ENCODE measurements at regions not wholly inside any gene's neighbourhood (a gene's known extent, or its start where the extent isn't known, plus 50 kb on each side); places are given as distances from the start of the nearest gene placed in this dataset.

DNA sequence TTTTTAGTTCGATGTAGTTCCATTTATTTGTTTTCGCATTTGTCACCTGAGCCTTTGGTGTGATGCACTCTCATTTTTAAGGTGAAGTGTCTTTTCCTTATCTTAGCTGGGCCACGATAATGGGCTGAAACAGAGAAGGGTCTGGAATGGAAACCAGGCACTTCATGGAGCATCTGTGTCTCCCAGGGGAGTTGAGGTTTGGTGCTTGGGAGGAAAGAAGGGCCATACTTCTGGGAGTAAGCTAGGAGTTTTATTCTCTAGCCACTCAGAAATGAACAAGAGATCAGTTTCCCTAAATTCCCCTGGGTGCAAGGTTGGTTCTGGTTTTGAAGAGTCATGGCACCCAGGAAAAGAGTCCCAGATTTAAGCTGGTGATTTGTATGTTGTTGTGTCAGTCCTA, 179.4 kb upstream of the CXCR4 start:
- Mint-ChIP-seq H3K36me3 (no peaks in the 10 kb centered on the region), H3K27ac (no peak overlapping the region), H3K9me3 (peaks cover 2% of the 10 kb centered on the region), H3K4me1 (ENCODE audit: unreplicated experiment) (no peaks in the 10 kb centered on the region), H3K4me3 (no peak overlapping the region), H3K27me3 (peaks cover 20% of the 10 kb centered on the region)
- DNase-seq (ENCODE audit: extremely low spot score, unreplicated experiment) = no peak
- TF ChIP-seq, protein P1, sequence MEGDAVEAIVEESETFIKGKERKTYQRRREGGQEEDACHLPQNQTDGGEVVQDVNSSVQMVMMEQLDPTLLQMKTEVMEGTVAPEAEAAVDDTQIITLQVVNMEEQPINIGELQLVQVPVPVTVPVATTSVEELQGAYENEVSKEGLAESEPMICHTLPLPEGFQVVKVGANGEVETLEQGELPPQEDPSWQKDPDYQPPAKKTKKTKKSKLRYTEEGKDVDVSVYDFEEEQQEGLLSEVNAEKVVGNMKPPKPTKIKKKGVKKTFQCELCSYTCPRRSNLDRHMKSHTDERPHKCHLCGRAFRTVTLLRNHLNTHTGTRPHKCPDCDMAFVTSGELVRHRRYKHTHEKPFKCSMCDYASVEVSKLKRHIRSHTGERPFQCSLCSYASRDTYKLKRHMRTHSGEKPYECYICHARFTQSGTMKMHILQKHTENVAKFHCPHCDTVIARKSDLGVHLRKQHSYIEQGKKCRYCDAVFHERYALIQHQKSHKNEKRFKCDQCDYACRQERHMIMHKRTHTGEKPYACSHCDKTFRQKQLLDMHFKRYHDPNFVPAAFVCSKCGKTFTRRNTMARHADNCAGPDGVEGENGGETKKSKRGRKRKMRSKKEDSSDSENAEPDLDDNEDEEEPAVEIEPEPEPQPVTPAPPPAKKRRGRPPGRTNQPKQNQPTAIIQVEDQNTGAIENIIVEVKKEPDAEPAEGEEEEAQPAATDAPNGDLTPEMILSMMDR (conservative IDR thresholded peaks at IDR 0.05) = no peak

DNA sequence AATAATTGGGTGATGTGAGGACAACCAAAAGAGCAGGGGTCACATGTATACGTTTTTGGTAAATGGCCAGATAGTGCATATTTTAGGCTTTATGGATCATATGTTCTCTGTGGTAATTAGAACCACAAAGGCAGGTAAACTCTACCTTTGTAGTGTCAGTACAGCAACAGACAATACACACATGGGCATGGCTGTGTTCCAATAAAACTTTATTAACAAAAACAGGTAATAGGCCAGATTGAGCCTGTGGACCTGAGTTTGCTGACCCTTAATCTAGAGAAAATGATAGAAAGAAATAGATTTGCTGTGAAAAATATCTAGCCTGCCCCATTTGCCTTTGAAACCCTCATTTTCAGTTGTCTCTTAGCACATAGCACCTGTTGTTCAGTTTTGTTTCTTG, 177.2 kb upstream of the CXCR4 start:
- Mint-ChIP-seq H3K4me3 (no peak overlapping the region), H3K36me3 (no peaks in the 10 kb centered on the region), H3K27ac (no peak overlapping the region), H3K9me3 (peaks cover 11% of the 10 kb centered on the region), H3K27me3 (peaks cover 37% of the 10 kb centered on the region), H3K4me1 (ENCODE audit: unreplicated experiment) (no peaks in the 10 kb centered on the region)
- DNase-seq (ENCODE audit: extremely low spot score, unreplicated experiment) = no peak
- TF ChIP-seq, protein P1 (conservative IDR thresholded peaks at IDR 0.05) = no peak

DNA sequence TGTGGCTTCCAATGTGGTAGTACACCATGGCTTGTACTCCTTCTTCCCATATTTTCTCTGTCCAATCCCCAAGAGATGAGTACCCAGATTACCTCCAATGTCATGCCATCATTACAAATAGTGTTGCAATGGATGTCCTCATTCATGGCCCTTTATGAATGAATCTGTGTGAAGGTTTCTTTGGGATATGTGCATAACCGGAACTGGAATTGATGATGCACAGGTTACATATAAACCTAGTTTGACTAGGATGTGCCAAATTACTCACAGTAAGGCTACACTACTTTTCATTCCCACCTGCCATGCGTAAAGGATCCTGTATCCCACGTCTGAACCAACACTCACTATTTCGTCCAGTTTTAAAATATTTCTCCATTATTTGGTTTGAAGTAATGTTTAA, 173.9 kb upstream of the CXCR4 start:
- H3K27ac Mint-ChIP-seq = no peak overlapping the region

DNA sequence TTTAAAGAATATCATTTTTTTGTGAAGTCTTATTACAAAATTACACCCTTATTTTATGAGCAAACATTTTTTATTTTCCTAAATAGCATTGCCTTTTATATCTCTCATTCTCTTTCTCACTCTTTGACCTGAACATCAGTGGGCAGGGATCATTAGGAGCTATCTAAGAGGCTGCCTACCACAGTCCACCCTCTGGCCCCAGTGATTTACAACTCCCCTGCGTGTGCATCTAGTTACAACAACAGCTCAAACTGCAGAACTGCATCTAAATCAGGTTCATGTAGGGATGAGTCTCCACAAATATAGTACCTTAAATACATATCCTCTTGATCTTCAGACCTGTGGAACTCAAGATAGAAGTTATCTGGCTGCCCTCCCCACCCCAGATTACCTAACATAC, 172.4 kb upstream of the CXCR4 start:
- Mint-ChIP-seq H3K9me3 (peaks cover 11% of the 10 kb centered on the region), H3K4me1 (ENCODE audit: unreplicated experiment) (no peaks in the 10 kb centered on the region), H3K27me3 (peaks cover 46% of the 10 kb centered on the region), H3K36me3 (no peaks in the 10 kb centered on the region), H3K27ac (no peak overlapping the region), H3K4me3 (no peak overlapping the region)
- no peak for DNase-seq (ENCODE audit: extremely low spot score, unreplicated experiment)
- TF ChIP-seq, protein P1 (conservative IDR thresholded peaks at IDR 0.05) = no peak

More for the DNA sequence above, 173.9 kb upstream of the CXCR4 start:
- no peaks in the 10 kb centered on the region for H3K4me1 Mint-ChIP-seq (ENCODE audit: unreplicated experiment)
- no peaks in the 10 kb centered on the region for H3K36me3 Mint-ChIP-seq
- TF ChIP-seq, protein P1 (conservative IDR thresholded peaks at IDR 0.05) = no peak
- H3K9me3 Mint-ChIP-seq = peaks cover 11% of the 10 kb centered on the region
- H3K27me3 Mint-ChIP-seq = peaks cover 39% of the 10 kb centered on the region
- H3K4me3 Mint-ChIP-seq = no peak overlapping the region
- DNase-seq (ENCODE audit: extremely low spot score, unreplicated experiment) = no peak

DNA sequence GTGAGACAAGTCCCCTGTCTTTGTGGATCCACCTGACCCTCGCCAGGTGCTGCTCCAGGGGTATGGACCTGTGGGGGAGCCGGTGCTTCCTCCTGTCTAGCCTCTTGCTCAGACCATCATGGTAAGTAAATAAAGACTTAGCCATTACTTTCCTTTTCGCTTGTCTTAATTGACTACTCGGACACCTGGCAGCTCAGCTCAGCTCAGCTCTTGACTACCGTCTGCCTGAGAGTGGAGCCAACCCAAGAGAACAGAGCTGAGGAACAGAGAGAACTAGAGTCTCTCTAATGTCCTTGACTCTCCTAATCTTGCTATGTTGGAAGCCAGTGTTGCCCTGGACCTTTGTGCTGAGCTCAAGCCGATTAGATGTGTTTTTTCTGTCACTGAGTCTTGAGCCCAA, 170.3 kb upstream of the CXCR4 start:
- Mint-ChIP-seq H3K9me3 (peaks cover 11% of the 10 kb centered on the region), H3K36me3 (no peaks in the 10 kb centered on the region), H3K27ac (no peak overlapping the region), H3K4me1 (ENCODE audit: unreplicated experiment) (no peaks in the 10 kb centered on the region), H3K4me3 (no peak overlapping the region), H3K27me3 (peaks cover 61% of the 10 kb centered on the region)
- TF ChIP-seq, protein P1 (conservative IDR thresholded peaks at IDR 0.05) = no peak
- DNase-seq (ENCODE audit: extremely low spot score, unreplicated experiment) = no peak

DNA sequence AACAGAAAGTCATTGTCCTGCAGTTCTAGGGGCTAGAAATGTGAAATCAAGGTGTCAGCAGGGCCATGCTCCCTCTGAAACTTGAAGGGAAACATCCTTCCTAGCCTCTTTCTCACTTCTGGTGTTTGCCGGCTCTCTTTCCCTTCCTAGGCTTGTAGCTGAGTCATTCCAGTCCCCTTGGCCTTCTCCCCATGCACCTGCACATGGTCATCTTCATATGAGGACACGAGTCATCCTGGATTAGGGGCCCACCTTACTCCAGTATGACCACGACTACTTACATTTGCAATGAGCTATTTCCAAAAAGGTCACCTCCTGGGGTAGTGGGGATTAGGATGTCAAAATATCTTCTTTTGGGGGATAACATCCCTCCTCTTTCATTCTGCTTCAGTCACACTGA, 168.5 kb upstream of the CXCR4 start:
- TF ChIP-seq, protein P1 (conservative IDR thresholded peaks at IDR 0.05) = no peak

More for the DNA sequence above, 168.5 kb upstream of the CXCR4 start:
- H3K36me3 Mint-ChIP-seq = no peaks in the 10 kb centered on the region
- H3K9me3 Mint-ChIP-seq = peaks cover 3% of the 10 kb centered on the region
- H3K4me3 Mint-ChIP-seq = no peak overlapping the region
- no peak overlapping the region for H3K27ac Mint-ChIP-seq
- H3K27me3 Mint-ChIP-seq = peaks cover 67% of the 10 kb centered on the region
- no peak for DNase-seq (ENCODE audit: extremely low spot score, unreplicated experiment)
- peaks cover 11% of the 10 kb centered on the region for H3K4me1 Mint-ChIP-seq (ENCODE audit: unreplicated experiment)

Data from type B pancreatic cell (in vitro differentiated cells).